GM18907 (cell line): ENCODE measurements at regions not wholly inside any gene's neighbourhood (a gene's known extent, or its start where the extent isn't known, plus 50 kb on each side); places are given as distances from the start of the nearest gene placed in this dataset.
"Not testable (repeated sequence)": the region's sequence is repeated elsewhere in the genome, so short reads cannot be mapped to it uniquely, and the experiment has no call there.

ENCODE experiments used
- ATAC-seq: cut with Tn5 transposase; IDR thresholded peaks from one replicate; pipeline ENCODE4 v1.9.1; 2021; ENCODE audit warnings: mild to moderate bottlenecking, moderate library complexity; ENCODE audit not compliant: unreplicated experiment

DNA sequence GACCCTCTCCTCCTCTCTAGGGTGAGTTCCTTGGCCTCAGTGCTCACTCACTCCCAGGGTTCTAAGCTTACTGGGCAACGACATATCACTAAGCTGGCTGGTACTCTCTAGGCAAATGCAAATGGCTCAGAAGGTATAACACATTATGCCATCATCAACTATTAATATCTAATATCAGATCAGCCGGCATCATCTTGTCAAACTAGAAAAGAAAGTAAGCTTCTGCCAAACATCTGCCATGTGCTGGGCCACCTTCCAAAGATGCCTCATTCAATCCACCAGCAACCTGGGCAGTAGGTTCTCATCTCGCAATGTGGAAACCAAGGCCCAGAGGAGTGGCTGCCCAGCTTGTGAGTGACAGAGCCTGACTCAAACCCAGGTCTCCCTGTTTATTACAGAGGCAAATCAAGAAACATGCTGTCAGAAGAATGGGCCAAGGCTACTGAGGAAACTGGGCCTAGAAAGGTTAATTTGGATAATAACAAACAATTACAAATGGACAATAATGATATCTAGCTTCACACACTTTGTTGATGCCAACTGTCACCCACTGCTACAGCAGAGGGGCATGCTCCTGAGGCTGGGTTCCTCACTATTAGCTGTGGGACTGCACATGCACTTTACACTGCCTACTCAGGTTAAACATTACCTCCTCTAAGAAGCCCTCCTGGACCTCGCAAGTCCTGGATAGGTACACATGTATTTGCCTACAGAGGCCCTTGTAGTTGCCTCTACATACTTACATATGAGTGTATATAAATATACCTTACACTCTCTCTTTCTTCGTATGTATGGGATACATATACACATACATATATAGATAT is 183.3 kb upstream of the JUN start:
- ATAC-seq, result no peak

DNA sequence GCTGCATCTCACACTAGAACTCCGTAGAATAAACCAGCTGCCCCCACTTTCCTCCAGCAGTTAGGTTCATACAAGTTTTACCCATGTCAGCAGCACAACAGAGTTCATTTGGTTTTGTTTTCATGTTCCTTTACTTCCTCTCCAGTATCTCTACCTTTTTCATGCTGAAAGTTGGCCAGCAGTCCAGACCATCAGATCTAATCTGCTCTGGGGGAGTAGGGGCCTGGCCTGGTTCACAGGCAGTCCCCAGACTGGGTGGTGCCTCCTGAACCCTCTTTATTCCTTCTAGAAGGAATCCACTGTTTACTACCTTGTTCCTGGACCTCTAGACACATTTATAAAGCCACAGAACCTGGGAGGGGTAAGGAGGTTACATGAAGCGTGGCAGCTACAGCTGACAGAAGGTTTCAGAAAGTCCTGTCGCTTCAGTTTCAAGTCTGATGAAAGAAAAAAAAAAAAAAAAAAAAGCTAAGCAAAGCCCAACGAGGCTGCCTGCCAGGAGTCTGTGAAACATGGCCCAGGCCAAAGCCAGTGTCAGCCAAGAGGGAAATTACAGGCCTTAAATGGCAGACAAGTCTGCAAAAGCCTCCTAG is 184.6 kb upstream of the JUN start:
- peak; percentile 85 for ATAC-seq

- ATAC-seq, result not testable (repeated sequence)
Observed at GRCh38 chr1:58969176-58969575, 185.3 kb upstream of the JUN start.

DNA sequence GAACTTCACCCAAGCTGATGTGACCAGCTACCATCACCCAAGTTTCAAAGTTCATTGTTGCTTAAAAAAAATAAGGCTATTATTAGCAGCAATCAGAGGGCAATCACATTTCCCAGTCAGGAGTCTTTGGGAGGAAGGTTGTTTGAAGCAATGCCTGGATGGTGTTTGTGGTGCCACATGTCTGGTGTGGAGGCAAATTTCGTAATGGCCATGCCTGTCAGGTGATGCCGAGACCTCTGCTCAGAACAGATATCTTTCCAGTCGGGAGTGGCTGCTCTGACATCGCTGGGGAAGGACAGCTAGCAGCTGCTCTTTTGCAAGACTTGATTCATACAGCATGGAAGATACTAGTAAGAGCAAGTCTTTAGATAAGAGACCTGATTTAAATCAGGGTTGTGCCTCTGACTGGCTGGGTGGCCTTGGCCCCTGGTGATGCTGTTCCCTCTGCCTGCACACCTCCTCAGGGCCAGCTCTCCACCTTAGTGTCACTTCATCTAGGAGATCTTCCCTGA is 187.8 kb upstream of the JUN start:
- no peak for ATAC-seq

GRCh38 chr1:58975888-58976287 is 192.0 kb upstream of the JUN start:
- no peak for ATAC-seq

GRCh38 chr1:58976294-58976693 is 192.4 kb upstream of the JUN start:
- ATAC-seq, result no peak

- ATAC-seq, result no peak
Observed at GRCh38 chr1:58977598-58977997, 193.8 kb upstream of the JUN start.

- ATAC-seq, result no peak
Observed at GRCh38 chr1:58978096-58978495, 194.2 kb upstream of the JUN start.

GRCh38 chr1:58979086-58979485 is 195.2 kb upstream of the JUN start:
- ATAC-seq, result no peak

- ATAC-seq, result no peak
Observed at GRCh38 chr1:58979677-58980076, 195.8 kb upstream of the JUN start.

GRCh38 chr1:58981392-58981791 is 197.5 kb upstream of the JUN start:
- no peak for ATAC-seq

- no peak for ATAC-seq
Observed at GRCh38 chr1:58982259-58982998, 198.6 kb upstream of the JUN start.

DNA sequence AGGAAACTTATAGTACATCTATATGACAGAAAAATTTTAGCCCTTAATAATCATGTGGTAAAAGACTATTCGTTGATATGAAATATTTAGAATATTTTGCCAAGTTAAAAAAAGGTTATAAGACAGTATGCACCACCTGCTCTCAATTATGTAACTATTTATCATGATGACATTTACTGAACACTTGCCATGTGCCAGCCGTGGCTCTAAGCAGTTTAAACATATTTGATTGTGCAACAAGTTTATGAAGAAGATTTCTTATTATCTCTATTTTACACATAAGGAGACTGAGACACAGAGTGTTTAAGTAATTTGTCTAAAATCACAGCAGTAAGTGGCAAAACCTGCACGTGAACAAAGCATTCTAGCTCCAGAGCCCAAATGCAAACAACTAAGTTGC is 199.3 kb upstream of the JUN start:
- no peak for ATAC-seq

- ATAC-seq, result no peak
Observed at GRCh38 chr1:58983633-58984245, 199.9 kb upstream of the JUN start.

GRCh38 chr1:58986996-58987767 is 203.3 kb upstream of the JUN start:
- ATAC-seq, result no peak

DNA sequence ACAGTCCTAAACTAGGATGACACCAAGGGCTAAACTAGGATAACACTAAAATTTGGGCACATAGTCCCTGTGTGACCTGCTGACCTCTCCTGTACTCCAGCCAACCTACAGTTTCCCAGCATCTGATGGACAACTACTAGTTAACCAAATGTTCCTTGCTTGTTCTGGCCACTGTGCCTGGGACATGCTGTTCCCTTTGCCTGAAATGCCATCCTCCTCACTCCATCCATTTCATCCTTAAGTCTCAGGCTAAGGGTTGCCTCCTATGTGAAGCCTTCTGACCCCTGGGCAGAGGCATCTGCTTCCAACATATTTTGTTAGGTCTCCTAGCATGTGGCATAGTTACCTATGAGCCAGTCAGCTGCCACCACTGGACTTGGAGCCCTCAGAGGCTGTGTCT is 204.9 kb upstream of the JUN start:
- no peak for ATAC-seq

DNA sequence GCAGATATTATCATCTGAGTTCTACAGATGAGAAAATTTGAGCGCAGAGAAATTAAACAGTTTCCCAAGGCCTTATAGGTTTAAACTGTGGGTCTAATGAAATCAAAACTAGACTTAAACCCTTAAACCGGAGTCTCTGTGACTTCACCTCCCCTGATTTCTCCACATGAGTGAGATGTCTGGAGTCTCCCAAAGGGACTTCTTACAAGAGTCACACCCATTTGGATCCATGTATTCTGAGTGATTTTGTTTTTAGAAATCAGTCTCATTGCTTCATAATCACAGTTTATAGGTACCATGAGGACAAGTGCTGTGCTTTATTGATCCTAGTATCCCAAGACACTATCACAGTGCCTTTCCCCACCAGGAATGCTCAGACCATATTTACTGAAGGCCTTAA is 206.0 kb upstream of the JUN start:
- no peak for ATAC-seq

- no peak for ATAC-seq
Observed at GRCh38 chr1:58991305-58991704, 207.5 kb upstream of the JUN start.

DNA sequence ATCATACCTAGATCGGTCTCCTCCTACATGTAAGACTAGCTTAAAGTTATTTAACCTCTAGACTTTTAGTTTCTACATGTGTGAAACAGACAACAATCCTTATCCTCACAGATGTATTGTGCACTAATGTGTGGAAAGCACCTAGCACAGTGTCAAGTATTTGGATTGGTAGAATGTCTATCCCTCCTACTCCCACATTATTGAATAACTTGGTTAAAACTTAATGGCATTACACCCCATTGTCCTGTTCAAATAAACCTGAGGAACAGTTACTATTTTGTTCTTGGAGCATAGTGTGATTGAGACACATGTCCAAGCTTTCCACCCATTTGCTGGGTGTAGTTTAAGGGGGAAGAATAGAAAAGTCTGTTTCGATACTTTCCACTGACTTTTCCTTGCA is 208.8 kb upstream of the JUN start:
- ATAC-seq, result no peak

GRCh38 chr1:58993403-58993802 is 209.6 kb upstream of the JUN start:
- no peak for ATAC-seq

- ATAC-seq, result no peak
Observed at GRCh38 chr1:58994664-58995063, 210.8 kb upstream of the JUN start.
